GM18868 (cell line): ENCODE measurements at regions not wholly inside any gene's neighbourhood (a gene's known extent, or its start where the extent isn't known, plus 50 kb on each side); places are given as distances from the start of the nearest gene placed in this dataset.
"Not testable (repeated sequence)": the region's sequence is repeated elsewhere in the genome, so short reads cannot be mapped to it uniquely, and the experiment has no call there.

Source experiments
- ATAC-seq: cut with Tn5 transposase; IDR thresholded peaks from one replicate; pipeline ENCODE4 v1.9.1; 2021; ENCODE audit warnings: mild to moderate bottlenecking, moderate library complexity; ENCODE audit not compliant: unreplicated experiment

GRCh38 chr12:71300772-71301675, 138.6 kb upstream of the LGR5 start:
- no peak for ATAC-seq

DNA sequence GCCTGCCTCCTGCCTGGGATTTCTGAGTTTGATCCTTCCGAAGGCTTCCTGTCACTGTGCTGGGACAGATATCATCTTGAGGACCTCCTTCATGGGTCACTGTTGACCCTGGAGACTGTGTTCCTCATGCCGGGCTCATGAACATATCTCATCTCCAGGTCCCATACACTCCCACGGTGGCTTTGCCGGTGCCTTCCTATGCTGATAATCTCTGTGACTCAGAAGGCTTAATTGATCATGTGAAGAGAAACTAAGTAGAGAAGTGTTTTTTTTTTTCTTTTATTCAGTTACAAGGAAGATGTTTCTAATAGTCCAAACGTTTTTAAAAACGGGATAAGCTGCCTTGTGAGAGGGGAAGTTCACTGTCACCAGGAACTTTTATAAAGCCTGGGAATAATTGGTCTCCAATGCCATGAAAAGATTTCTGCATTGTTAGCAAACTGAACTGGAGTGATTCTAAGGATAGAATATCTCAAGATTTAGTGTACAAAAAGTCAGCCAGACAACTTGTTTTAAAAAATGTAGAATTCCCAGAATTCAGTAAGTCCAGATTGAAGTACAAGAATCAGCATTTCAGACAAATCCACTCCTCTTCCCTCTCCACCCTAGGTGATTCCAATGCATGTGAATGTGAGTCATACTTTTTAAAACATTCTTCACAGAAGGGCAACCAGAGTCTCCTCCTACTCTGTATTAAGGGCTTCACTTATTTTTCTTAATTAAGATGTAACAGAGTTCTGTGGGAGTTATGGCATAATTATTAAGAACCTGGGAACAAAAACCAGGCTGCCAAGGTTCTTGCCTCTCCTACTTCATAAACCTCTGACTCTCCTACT, 139.8 kb upstream of the LGR5 start:
- no peak for ATAC-seq

GRCh38 chr12:71297930-71298329, 140.1 kb upstream of the TSPAN8 start:
- no peak for ATAC-seq

DNA sequence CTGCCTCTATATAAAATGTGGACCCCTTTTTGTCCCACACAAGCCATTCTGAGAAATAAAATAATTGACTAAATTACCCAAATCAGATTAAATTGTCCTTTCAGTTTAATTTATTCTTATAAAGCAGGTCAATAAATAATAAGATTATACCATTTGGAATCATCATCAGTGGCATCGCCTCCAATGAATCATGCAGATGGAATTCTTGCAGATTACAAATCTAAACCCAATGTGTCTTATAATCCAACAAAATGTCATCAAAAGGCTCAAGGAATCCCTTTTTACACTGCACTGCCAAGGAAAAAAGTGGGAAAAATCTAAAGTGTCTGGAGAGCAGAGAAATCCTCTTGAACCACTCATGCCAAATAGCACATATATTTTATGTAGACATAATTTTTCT, 138.2 kb upstream of the TSPAN8 start:
- no peak for ATAC-seq

GRCh38 chr12:71291746-71292145, 133.9 kb upstream of the TSPAN8 start:
- ATAC-seq = no peak

DNA sequence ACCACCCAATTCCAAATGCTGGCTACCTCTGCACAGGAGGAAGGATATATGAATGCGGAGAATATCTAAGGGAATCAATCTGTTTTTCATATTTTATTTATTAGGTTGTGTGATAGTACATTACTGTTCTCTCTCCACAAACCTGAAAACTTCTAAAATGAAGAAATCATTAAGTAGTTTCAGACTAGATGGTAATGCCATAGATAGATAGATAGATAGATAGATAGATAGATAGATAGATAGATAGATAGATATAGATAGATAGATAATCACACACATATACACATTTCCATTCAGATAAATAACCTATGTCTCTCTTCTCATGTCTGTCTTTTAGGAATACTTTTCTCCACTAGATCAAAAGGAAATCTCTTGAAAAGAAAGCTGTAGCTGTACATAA, 126.1 kb upstream of the TSPAN8 start:
- ATAC-seq = no peak

GRCh38 chr12:71282925-71283324, 125.1 kb upstream of the TSPAN8 start:
- ATAC-seq = no peak

GRCh38 chr12:71282020-71282419, 124.2 kb upstream of the TSPAN8 start:
- ATAC-seq = no peak

- no peak for ATAC-seq
These were observed 123.6 kb upstream of the TSPAN8 start for GRCh38 chr12:71281425-71281824.

DNA sequence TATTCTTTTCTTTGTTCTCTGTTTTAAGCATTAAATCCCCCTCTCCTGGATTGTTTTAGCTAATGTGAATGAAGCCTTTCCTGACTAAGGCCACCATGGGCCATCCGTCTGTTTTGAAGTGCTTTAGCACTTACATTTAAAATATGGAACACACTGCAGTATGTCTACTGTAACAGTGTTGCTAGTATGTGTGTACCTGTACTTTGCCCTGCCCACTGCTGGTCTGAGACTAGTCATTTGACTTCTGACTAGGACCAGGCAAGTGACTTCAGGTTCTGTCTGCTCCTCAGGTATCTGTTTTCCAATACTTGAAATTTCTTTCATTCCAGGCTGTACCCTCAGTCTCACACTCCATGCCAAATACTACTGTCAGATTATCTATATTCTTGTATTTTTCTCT, 120.1 kb upstream of the TSPAN8 start:
- ATAC-seq = no peak

GRCh38 chr12:71276541-71276940, 118.7 kb upstream of the TSPAN8 start:
- ATAC-seq = no peak

DNA sequence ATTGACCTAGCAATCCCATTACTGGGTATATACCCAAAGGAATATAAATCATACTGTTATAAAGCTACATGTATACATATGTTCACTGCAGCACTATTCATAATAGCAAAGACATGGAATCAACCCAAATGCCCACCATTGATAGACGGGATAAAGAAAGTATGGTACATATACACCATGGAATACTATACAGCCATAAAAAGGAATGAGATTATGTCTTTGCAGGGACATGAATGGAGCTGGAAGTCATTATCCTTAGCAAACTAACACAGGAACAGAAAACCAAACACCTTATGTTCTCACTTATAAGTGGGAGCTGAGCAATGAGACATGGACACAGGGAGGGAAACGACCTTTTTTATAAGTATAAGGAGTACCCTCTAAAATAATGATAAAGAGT, 113.0 kb upstream of the TSPAN8 start:
- not testable (repeated sequence) for ATAC-seq

DNA sequence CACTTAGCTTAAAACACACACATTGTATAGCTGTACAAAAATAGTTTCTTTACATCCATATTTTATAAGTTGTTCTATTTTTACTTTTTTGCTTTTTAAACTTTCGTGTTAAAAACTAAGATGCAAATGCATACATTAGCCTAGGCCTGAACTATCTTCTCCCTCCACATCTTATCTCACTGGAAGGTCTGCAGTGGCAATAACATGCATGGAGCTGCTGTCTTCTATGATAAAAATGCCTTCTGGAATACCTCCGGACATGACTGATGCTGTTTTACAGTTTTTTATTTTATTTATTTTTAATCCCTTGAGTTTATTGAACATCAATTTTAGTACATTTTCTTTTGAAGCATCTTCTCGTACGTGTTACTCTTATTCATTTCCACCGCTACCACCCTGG, 112.3 kb upstream of the TSPAN8 start:
- no peak for ATAC-seq

- ATAC-seq = no peak
These were observed 111.4 kb upstream of the TSPAN8 start for GRCh38 chr12:71269281-71269598.

GRCh38 chr12:71268598-71269280, 110.9 kb upstream of the TSPAN8 start:
- ATAC-seq = no peak

GRCh38 chr12:71266606-71267005, 108.8 kb upstream of the TSPAN8 start:
- ATAC-seq = no peak

GRCh38 chr12:71265731-71266130, 107.9 kb upstream of the TSPAN8 start:
- ATAC-seq = not testable (repeated sequence)

GRCh38 chr12:71262466-71262865, 104.7 kb upstream of the TSPAN8 start:
- no peak for ATAC-seq

- ATAC-seq = no peak
These were observed 94.7 kb upstream of the TSPAN8 start for GRCh38 chr12:71252473-71252872.

GRCh38 chr12:71250166-71250565, 92.4 kb upstream of the TSPAN8 start:
- ATAC-seq = no peak

DNA sequence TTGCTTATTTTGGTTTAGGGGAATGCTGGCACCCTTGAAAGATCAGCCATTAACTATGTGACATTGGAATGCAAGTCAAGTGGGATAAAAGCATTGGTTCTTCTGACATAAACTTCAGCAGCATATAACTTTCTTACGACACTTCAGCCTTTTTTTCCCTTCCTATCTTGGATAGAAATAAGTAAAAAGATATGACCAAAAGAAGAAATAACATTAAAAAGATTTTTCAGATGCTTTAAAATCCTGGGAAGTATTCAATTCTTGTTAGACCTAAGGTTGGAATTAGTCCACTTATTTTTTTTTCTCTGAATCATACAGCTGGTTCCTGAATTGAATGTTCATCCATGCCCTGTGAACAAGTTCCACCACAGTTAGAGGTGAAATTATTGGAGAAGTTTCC, 85.6 kb upstream of the TSPAN8 start:
- ATAC-seq = no peak

DNA sequence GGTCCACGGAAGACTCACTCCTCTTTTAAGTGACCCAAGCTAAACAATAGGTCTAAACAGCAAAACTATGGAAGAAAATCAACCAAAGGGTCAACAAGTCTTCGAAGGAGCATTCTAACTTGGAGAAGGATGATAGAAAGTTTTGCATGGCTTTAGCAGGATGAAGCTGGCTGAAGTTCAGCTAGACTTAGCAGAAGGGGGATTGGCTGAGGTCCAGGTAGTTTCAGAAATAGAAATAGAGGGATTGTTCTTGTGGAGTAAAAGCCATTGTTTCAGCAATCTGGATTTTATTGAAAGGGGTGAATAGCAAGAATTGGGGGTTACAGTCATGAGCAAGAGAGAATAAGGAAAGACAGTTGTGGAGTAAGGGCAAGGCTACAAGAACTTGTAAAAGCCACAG, 84.7 kb upstream of the TSPAN8 start:
- no peak for ATAC-seq
